Activated CD4-positive, alpha-beta T cell treated with anti-CD3 and anti-CD28 coated beads for 48 hours (primary cell): ENCODE measurements at regions not wholly inside any gene's neighbourhood (a gene's known extent, or its start where the extent isn't known, plus 50 kb on each side); places are given as distances from the start of the nearest gene placed in this dataset.
"Not testable (repeated sequence)": the region's sequence is repeated elsewhere in the genome, so short reads cannot be mapped to it uniquely, and the experiment has no call there.

ENCODE experiments used
- DNase-seq: peaks from one replicate; pipeline ENCODE4 v3.0.0-alpha.2; 2020

DNA sequence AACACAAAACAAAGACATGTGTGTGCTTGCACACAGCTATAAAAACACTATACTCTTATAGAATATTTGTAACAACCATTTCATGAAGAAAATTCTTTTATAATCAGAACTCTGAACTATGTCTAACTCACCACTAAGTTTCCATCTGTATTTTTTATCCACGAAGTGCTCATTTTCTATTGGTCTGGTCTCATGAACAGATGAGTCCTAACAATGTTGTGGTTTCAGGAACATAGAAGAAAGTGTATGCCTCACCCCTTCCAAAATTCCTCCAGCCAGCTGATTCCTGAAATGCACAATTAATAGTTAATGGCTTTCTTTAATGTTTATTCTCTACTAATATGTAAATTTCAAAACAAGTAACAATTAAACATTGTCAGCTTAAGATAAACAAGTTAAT lies 325.3 kb upstream of the GRAMD2B start:
- DNase-seq: no peak

DNA sequence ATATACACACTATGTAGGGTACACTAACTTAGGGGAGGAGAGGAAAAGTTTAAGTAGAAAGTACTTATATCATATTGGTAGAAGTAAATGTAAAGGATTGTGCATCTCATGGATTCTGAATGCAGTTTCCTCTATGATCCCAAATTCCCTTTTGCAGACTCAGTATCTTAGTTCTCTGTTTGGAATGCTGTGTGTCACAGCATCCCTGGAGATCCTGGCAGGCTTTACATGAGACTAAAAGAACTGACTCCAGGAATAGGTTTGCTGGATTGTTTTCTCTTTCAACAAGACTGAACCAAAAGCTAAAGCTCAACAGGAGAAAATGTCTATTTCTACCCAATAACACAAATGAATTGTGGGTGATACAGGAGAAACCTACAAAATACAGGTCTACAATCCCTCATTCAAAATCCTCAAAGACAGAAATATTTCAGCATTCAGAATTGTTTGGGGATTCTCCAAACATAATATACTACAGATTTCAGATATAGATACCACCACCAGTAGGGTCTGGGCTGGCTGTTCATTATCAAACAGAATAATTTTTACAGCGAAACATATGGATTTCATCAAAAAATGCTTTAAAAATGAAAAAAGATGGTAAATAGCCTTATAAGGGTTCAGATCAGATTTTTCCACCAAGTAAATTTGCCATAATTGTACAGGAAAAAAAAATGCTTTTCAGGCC lies 324.7 kb upstream of the GRAMD2B start:
- no peak for DNase-seq

DNA sequence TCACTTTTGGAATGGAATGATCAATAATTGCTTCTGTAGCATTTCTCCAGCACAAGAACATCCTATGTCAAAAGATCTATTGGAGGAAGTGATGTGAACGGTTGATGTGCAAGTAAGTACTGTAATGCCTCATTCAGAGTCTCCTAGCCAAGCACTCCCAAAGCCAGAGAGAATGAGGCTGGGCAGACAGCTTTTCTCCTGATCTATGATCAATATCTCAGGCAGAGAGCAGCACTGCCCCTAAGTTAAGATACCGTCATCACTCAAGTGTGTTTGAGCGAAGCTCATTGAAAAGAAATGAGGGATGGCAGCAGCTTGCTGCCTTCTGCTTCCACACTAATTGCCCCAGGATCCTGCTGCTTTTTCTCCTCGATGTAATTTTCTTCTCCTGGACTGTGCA lies 324.1 kb upstream of the GRAMD2B start:
- no peak for DNase-seq

DNA sequence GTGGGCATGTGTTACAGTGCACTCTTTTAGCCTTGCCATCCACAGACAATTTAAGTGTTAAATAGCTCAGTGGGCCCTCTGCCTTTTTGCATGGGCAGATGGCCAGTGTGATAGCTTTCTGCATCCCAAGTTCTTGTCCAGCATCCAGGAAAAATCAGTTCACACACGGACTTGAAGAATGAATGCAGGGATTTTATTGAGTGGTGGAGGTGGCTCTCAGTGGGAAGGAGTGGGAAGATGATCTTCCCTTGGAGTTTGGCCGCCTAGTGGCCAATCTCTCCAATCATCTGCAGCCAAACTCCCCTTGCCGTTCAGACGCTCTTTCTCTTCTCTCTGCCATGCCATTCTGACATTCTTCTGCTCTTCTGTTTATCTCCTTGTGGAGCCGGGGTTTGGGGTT lies 322.4 kb upstream of the GRAMD2B start:
- DNase-seq: no peak

DNA sequence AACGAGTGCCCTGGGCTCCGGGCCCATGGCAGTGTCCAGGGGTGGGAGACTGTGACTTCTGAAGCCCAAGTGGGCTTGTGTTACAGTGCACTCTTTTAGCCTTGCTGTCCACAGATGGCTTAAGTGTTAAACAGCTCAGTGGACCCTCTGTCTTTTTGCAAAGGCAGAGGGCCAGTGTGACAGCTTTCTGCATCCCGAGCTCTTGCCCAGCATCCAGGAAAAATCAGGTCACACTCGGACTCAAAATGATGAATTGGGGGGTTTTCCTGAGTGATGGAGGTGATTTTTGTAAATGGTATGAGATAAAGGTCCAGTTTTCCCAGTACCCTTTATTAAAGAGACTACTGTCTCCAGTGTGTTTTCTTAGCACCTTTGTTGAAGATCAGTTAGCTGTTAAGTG lies 321.3 kb upstream of the GRAMD2B start:
- no peak for DNase-seq

DNA sequence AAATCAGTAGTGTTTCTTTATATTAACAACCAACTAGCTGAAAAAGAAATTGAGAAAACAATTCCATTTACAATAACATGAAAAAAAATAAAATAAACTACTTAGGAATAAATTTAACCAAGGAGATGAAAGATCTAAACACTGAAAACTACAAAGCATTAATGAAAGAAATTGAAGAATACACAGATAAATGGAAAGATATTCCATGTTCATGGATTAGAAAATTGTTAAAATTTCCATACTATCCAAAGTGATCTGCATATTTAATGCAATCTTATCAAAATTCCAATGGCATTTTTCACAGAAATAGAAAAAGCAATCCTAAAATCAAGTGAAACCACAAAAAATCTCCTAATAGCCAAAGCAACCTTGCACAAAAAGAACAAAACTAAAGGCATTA lies 320.2 kb upstream of the GRAMD2B start:
- DNase-seq: no peak

DNA sequence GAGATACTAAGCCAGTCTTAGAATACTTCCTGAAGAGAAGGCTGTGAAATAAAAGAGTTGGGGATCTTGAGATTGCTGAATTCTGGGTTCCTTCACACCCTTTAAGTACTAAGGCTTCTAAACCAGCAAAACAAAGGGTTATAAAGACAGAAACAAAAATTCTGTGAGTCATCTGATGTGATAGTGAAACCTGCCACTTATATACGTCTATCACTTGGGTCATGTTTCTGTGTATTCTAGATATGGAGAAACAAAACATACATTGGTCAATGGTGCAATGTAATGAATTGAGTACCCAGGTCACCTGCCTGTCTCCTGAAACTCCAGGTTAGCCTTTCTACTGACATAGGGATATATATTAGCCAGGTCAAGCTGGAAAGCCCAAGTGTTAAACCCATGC lies 319.3 kb upstream of the GRAMD2B start:
- DNase-seq: no peak

DNA sequence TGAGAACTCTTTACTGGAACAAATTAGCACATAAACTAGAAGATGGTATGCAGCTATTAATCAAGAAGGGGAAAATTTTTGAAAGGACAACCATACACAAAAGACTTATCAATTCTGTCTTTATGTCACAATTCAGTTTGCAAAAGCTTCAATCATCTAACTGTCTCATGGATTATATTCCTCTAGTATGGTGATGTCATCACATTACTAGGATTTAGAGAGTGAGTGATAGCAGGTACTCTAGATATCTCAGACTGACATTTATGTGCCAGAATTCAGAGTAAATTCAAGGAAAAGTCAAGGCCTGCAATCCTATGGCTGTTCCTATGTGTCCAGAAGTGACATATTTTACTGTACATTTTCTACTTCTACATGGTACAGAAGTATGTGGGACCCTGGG lies 318.9 kb upstream of the GRAMD2B start:
- DNase-seq: no peak

DNA sequence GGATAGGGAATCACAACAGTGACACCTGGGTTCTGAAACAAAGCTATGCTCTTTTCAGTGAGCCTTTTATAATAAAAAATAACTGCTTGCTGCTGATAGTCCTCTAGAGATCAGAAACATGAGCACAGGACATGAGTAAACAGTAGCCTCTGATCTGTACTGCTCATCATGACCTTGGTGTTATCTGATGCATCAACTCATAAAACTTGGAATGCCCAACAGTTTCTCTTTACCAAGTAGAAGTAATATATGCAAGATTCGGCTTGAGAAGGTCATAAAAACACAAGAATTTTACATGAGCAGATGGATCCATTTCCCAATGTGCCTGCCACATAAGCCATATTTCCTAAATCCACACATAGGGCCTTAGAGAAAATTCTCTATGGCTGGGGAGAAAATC lies 318.3 kb upstream of the GRAMD2B start:
- DNase-seq: no peak

DNA sequence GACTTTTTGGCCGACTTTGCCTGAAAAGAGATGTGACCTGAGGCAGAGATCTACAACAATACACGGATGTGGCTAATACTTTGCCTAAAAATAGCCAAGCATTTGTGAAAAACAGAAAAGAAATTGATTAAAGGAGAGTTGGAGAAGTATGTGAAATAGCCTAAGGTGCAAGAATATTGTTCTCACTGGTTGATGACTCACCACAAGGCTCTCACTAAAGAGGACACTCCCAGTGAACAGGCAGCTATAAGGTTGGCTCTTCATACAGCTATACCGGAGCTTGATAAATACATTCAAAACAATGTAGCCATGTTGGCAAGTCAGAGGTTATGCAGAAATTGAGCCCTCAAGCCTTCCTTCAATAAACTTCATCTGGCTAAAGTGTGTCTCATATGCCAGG lies 317.2 kb upstream of the GRAMD2B start:
- no peak for DNase-seq

DNA sequence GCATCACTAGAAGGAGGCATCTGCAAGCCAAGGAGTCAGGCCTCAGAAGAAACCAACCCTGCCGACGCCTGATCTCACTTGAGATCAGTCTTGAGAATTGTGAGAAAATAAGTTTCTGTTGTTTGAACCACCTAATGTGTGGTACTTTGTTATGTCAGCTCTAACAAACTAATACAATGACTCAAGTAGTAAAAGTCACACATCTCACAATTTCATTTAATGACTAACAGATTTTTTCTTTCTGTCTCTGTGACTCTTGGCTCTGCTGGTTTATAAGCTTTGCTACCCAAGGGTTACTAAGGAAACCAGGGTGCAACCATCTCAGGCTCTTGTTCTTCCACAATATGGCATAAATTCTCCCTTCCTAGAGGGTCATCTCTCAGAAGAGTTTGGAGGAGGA lies 315.8 kb upstream of the GRAMD2B start:
- no peak for DNase-seq

DNA sequence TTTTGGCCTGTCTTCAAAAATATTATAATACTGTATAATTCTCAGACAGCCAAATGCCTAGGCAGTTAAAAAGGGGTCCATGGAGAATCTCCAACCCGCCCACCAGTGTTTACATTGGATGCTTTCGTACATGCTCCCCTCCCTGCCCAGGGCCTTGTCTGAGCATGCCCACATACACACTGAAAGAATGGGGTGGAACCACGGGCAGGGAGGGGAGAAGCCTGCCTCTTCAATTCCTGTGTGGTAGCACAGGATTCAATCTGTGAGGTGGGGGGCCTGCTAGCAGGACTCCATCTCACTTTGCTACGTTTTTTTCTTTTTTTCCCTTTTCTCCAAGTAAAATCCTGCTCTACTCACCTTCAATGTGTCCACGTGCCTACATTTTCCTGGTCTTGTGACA lies 314.7 kb upstream of the GRAMD2B start:
- DNase-seq: no peak

DNA sequence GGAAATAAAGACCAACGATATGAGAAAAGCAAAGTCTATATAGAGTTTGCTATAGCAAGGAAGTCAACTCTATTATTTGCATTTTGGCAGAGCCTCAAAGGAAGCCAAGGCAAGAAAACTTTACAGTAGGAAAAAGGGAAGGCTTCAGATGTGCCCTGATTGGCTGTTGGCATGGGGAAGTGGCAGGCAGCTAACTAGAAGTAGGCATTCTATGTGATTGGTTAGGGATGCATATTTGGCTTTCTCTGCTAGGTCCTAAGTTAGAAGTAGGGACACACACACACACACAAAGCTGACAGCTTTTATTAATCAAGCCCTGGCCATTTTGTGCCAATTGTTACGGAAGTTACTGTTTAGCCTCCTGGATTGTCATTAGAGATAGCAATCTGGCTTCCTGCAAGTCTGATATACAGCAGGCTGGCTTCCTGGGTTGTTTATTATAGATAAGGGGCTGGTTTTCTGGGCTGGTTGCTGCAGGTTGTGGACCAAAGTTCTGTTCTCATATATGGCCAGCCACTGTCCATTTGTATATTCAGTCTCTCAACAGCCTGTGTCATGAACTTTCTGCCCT lies 308.1 kb upstream of the GRAMD2B start:
- DNase-seq: no peak

DNA sequence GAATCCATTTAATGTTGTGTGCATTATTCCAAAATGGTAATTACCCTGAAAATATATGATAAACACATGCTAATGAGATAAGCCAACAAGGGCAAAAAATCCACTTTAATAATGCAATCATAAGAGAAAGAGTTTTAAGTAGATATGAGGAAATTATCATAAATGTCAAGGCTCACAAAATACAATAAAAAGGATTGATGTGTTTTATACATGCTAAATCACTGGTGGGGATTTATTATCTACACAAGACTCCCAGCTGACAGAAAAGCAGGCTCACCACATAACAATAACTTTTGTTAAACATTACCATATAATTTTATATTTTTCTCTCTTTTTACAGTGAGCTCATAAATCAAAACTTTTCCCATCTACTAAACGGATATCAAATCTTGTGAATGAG lies 306.2 kb upstream of the GRAMD2B start:
- no peak for DNase-seq

DNA sequence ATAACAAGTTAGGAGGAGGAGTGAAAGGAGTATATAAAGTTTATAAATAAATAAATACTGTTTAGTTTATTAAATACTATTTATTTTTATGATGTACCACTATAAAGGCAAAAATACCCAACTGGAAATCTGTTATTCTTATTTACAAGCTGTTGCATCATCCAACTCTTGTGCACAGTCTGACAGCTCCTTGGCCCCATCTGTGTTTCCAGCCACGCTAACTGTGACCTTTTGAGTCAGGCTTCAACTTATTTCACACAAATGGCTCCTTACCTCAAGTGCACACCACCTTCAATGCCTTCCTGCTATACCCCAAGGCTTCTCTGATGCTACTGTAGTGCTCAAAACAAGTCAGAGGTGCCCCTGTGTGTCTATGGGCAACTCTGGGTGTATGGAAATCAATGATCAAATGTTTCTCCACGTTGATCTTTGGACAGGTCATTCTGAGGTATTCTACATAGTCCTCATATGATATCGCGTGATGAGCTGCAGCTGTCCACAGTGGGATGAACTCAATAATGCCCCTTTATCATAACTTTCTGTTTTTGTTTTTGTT lies 303.2 kb upstream of the GRAMD2B start:
- no peak for DNase-seq

DNA sequence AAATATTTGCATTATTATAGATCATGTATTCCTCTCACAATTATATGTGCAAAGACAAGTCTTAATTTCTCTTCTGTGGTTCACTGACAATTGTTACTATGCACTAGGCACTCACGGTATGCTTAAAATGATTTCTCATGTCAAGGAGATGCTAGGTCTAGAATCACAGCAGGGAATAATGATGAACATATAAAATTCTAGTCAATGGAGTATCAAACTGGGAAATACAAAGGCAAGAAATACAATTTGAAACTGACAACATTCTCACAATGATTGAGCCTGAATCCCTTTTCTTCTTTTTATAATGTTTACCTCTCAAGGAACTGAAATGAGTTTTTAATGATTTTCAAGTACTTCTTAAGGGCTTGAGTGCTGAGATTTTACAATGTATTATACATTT lies 302.3 kb upstream of the GRAMD2B start:
- no peak for DNase-seq

DNA sequence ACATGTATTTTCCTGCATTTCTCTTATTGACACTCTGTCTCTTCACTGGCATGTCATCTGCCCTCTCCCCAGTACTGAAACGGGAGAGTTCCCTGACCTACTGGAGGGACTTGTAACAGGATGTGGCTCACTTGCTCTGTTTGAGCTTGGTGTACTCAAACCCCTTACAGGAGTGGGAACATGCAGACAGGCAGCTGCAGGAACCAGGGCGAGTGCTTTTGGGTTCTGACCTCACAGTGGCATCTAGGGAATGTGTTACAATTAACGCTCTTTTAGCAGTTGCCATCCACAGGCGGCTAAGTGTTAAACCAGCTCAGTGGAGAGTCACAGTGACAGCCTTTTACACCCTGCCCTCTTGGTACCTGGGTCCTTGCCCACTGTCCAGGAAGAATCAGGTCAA lies 300.3 kb upstream of the GRAMD2B start:
- DNase-seq: no peak

DNA sequence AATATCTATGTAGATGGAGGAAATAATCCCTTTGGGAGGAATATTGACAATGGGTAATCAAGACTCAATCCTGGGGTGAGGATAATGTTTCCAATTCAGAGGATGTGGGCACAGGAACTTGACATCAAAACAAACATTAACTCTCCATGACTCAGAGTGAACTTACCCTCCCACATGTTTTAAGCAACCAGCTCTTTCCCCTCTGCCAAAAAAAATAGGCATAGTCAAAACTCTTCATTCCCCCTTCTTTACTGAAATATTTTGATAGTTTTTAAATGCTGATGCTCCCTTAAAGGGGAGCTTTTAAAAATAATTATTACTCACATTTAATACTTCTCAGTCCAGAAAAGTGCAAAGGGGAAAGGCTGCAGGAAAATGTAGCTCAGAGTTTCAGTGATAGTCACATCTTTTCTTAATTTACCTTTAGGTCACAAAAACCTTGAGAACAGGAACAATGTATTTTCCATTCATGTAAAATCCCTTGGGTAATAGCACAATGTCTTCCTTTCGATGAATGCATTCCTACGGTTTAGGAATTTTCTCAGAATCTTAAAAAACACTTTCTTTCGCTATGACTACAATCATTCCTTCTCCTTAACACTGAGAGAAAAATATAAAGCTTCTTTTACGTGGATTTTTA lies 298.4 kb upstream of the GRAMD2B start:
- no peak for DNase-seq

DNA sequence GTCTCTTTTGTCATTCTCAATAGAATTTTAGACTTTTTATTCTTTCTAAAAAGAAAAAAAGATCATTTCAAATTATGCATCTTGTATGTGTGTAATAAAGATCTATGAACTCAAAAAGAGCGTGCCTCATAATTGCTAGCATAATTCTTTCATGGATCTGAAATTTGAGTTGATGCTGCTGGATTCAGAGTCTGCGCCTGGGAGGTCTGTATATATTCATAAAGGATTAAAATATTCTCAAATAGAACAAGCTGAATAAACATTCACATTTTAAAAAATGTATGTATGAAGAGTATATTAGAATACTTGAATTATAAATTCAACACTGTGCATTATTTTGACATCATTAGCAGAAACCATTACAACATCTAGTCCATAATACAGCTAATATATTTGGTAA lies 297.8 kb upstream of the GRAMD2B start:
- DNase-seq: no peak

DNA sequence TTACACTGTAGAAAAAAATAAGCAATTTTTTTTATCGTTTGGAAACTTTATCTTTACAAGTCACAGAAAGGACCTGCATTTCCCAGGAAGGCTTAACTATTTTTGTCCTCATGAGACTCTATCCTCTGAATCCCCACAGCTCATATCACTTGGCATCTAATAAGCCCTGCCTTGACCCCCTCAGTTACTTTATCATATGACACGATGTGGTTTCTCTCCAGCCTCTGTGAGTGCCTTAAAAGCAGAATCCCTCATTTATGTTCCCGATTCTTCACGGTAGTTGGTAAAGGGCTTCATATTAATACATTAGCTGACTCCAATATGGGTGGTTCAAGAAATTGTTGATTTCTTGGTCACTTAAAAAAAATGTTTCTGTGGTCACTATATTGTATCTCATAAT lies 296.6 kb upstream of the GRAMD2B start:
- no peak for DNase-seq

DNA sequence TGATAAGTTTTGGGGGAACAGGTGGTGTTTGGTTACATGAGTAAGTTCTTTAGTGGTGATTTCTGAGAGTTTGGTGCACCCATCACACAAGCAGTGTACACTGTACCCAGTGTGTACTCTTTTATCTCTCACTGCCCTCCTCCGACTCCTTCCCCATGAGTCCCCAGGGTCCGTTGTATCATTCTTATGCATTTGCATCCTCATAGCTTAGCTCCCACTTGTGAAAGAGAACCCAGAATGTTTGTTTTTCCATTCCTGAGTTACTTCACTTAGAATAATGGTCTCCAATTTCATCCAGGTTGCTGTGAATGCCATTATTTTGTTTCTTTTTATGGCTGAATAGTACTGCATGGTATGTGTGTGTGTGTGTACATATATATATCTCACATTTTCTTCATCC lies 295.8 kb upstream of the GRAMD2B start:
- not testable (repeated sequence) for DNase-seq

DNA sequence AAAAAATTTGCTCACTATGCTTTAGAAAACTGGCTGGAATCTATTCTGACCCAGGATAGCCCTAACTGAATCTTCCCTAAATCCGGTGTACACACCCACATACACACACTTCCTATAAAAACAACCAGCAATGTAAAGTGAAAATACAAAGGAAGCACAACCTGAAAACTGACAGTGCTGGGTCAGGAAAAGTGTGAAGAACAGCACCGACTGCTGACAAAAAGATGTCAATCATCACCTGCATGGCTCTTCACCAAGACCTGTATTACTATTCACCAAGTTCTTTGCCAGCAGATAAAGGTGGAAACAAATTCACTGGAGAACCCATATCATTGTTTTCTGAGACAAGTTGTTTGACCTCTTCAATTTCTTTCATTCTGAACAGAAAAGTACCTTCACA lies 293.8 kb upstream of the GRAMD2B start:
- DNase-seq: no peak

DNA sequence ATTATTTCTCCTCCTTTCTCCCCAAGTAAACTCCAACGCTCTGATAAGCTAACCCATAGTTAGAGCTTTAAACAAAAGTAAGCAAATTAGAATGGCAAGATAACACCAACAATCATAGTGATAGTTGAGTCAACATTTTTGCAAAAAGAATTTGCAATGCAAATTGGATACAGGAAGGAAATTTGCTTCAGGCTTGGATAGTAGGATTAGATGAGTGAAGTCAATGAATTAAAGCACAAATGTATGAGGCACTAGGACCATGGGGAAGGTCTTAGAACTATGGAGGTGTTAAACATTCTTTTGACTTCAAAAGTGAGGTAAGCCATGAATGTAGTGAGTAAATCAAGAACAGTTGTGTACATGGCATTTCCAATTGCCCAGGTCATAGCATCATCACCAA lies 289.8 kb upstream of the GRAMD2B start:
- no peak for DNase-seq

DNA sequence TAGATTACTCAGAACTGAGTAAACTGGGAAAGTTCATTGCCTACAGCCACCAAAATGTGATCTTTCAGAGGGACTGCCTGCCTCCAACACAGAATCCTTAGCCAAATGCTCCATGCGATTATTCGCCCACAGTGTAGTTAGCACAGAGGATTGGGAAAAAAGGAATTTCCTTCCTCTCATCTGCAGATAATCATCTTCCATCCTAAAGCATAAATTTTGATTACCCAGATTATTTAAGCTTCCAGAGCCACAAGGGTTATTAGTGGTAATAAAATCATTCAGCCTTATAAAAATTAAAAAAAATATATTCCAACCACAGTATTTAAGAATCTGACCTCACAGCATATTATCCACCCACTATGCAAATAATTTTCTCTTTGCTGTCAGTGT lies 285.3 kb upstream of the GRAMD2B start:
- DNase-seq: no peak
